Stimulated activated CD4-positive, alpha-beta T cell treated with anti-CD3 and anti-CD28 coated beads, TNF-alpha, amount 100 ng/mL, for 4 hours (primary cell): ENCODE measurements at regions not wholly inside any gene's neighbourhood (a gene's known extent, or its start where the extent isn't known, plus 50 kb on each side); places are given as distances from the start of the nearest gene placed in this dataset.

Experiments
- DNase-seq, 3 experiments: peaks; one replicate each; pipeline ENCODE4 v3.0.0-alpha.2; 2020; ENCODE audit warnings: low read depth in 3 of 3

DNA sequence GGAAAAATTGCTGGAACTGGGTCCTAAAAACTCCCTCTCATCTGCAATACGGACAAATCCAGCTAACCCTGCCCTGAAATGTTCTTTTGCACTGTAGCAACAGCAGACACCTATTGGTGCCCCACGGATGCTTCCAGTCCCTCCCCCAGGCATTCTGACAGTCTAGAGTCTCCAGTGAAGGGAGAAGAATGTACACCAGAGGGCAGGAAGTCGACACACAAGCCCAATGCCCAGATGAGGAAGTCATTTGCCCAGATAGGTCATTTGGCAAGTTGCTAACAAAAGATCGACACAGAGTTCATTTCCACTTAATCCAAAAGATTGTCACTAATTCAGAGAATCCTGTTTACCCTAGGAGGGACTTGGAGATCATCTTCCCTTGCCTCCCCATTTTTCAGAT lies 293.0 kb upstream of the PRDM1 start:
- DNase-seq, result no peak

DNA sequence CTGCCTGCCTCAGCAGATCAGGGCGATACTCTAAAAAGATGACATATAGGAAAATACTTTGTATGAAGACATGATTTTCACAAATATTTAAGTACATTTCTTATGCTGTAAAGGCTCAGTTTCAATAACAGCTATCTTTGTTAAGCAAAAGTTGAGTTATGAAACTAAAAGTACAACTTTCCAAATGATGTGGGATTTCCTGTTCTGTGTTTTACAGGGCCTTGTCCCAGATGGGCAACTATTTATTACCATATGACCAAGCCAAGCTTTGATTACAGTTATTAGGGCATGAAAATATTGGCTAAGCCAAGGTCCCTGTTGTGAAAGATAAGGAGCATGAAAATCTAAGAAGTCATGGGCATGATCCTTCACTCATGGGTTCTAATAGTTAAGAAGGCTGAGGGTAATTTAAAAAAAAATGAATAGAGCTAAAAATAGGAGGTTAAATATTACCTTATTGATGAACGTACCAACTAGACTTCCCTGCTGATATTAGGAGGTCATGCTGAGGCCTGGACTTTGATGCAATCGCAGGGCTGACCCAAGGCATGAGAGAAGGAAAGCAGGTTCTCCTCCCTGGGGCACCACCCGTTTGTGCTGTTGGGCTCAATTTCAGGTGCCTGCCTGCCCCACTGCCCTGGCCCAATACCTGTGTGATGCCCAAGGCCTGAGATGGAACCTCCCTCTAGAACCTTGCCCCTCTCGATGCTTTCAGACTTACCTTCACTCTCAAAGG lies 294.4 kb upstream of the PRDM1 start:
- DNase-seq, result no peak

DNA sequence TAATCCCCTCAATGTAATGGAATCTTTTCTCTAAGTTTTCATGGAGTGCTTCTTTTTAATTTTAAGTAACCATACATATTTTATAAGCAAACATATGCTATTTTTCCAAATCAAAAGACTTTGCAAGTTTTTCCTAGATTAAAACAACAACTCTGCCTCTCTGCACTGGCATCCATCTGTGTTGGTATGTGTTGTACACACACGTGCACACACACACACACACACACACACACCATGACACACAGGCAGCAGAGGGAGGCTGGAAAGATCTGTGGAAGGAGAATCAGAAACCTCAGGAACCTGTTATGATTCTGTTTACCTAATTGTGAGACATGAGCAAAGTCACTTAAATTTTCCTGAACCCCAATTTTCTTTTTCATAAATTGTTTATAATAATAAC lies 295.0 kb upstream of the PRDM1 start:
- DNase-seq, result no peak

DNA sequence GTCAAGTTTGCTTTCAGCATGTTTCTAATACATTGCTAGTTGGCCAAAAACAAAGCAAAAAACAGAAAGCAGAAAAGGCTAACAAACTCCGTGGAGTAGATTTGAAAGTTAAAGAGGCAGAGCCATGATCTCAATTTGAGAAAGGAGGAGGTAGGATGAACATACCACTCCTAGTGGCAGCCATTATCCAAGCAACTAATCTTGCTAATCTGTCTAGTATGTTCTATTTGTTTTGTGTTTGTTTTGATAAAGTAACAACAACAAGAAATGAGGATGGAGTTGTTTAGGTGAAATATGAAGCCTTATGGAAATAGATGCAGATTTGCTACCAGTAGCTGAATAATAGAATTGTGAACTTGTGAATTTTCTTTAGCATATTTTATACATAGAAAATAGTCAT lies 295.5 kb upstream of the PRDM1 start:
- DNase-seq, result no peak

DNA sequence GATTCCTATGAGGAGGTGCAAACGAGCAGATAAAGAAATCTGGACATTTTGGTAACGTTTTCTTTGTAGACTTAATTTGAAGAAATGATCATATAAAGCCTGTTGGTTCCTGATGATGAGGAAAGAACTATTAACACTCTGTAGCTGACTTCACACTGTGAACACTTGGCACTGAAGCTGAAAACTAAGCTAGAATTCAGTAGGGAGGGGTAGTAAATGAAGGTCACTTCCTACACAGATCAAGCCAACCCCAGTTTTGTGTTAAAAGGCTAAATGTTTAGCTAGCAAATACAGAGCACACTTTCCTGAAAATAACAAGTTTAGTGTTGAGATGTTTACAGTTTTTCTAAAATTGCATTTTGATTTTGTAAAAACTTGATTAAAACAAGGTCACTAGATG lies 296.2 kb upstream of the PRDM1 start:
- DNase-seq, result no peak

DNA sequence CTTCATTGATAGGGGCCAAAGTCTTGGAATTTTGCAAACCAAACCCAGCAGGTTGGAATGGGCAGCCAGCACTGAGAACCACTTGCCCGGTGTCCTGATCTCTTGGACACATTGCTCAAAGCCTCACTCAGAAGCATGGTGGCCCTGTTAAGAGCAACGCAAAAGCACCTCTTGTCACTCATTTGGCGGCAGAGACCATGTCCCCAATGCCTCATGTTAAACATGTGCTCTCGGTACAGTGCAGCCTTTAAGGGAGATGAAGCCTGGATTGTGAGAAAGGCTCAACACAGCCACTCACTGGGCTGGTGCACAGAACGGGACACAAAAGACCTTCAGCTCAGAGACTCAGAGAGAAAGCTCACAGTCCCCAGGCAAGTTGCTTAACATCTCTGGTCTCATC lies 298.4 kb upstream of the PRDM1 start:
- no peak for DNase-seq

DNA sequence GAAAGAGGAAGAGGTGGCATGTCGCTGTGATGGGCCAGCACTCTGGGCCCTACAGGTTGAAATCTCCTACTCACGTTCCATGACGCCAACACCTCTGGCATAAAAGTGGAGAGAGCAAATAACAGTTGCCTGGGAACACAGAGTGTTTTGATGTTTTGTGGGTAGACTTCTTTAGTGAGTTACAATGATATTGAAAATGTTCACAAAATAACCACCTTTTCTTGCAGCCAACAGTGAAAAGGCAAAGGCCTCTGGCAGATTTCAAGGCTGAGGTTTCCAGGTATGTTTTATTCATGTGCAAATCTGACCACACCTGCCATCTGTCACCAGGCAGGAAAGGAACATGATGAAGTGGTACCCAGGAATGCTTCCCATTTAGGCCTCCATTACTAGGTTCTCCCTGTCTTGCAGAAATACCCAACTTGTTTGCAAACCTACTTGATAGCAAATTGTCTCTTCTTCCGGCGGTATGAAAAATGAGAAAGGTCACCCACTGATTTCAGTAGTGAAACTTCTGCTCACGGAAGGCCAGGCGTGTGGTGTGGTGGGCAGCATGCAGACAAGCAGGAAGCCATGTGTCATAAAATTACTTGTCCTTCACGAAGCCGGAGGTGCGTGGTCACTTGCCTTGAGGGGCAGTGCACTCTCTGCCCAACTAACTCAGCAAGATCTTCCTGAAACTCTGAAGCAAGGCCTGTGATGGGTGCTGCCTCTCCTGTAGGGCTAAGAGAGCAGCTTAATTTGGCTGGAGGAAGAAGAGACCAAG lies 299.1 kb upstream of the PRDM1 start:
- no peak for DNase-seq

DNA sequence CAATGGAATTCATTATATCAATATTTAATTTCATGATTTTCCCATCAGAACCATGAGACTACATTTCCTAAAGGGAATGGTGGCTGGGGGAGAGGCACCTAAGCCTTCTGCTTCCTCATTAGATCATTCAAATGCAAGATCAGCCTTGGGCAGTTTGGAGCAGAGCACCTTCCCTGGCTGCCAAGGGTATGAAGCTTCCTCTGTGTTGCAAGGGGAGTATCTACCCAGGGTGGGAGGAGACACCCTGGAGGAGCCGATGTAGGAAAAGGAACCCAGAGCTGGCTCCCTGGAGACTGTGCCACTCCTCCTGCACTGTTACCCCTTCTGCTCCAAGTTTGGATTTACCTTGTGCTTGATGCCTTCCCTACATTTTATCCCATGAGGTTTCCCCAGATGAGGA lies 299.7 kb upstream of the PRDM1 start:
- no peak for DNase-seq

DNA sequence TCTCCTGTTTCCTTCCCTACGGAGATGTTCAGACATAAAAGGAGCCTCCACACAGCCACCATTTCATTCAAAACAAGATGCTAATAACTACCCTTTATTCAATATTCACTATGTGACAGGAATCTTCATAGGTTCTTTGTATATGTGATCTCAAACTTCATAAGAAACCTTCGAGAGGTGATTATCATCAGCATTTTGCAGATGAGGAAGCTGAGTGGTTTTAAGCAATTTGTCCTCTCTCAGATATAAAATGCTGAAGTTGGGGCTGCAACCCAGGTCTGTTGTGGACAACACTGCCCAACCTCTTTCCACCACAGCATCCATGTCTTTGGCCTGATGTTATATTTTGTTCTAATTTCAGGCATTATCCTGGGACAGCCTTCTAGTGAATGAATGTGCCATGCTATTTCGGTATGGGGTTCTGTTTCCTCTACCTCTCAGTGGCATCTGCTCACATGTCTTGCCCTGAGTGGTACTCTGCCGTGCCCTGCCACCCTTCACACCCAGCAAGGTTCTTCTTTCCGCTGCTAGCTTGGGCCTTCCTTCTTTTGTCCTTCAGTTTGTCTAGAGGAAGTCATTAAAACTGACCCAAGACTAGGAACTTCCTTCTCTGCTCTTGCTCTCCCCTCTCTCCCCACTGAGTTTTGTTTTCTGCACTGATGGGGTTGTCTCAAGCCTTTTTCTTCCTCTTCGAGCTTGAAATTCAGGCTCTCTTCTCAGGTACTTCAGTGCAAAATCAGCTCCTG lies 300.9 kb upstream of the PRDM1 start:
- DNase-seq, result no peak

DNA sequence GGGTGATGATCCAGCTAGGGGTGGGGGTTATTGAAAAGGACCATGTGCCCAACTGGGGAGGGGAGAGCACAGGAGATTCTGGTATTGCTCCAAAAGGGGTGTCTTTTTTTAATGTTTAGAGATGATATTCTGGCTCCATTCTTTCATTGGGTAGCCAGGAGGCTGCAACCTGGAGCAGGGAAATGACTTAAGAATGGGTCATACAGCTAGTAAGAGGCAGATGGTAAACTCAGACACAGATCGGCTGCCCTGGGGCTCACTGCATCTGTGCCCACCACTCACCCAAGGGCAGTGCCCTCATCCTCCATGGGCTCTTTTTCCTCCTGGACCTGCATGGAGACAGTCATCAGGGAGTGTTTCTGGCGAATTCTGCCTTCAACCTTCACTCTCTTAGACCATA lies 302.0 kb upstream of the PRDM1 start:
- no peak for DNase-seq

DNA sequence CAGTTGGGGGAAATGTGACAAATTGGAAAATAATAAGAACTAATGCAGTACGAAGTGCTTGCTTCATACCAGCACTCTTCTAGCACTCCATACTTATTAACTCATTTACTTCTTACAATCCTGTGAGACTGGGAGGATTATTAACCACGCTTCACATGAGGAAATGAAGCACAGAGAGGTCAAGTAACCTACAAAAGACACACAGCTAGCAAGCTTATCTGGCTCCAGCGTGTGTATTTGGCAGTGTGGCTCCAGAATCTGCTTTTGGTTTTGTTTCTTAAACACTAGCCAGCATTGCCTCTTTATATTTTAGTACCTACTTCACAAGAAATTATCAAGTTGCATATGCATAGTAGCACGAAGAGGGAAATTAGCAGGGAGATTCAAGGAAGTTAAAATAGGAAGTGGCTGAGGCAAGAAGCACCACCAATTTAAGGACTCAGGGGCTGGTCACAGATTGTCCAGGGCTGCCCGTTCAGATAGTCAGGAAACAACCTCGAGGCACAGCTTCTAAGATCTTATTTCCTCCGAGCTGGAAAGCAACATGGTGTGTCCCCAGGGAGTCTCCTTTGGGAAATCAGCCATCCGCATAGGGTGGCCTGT lies 302.7 kb upstream of the PRDM1 start:
- no peak for DNase-seq

DNA sequence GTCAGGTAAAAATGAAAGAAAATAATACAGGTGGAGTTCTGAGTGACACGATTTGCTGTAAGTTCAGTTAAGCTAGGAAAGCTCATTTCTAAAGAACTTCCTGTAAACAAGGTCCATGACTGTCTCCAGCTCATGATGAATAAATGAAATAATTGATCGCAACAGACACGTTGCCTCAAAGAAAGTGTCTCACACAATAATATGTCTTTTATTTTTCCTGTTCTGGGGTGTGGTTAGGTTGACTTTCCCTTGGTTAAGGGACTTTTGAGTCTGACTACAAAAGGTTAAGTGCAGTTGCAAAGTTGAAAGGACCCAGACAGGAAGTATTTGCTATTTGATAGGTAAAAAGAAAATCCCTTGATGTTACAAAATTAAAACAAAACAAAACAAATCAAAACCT lies 304.2 kb upstream of the PRDM1 start:
- no peak for DNase-seq

DNA sequence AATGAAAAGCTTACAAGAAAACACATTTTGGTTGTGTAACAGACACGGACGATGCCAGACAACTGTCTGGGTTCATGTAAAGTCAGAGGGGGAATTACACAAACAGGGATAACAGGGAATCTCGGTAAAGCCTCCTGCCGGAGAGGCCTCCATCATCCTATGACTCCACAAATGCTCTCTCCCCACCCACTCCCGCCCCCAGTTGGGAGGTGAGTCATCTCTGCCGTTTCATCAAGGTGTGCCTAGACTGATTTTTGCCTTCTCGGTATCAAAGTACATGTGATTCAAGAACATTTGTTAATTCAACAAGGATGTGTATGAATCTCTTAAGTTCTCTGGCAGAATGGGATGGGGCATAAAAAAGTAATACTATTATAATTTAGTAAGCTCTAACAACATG lies 304.9 kb upstream of the PRDM1 start:
- peak; percentile 31 to 67 (median 55) for DNase-seq

DNA sequence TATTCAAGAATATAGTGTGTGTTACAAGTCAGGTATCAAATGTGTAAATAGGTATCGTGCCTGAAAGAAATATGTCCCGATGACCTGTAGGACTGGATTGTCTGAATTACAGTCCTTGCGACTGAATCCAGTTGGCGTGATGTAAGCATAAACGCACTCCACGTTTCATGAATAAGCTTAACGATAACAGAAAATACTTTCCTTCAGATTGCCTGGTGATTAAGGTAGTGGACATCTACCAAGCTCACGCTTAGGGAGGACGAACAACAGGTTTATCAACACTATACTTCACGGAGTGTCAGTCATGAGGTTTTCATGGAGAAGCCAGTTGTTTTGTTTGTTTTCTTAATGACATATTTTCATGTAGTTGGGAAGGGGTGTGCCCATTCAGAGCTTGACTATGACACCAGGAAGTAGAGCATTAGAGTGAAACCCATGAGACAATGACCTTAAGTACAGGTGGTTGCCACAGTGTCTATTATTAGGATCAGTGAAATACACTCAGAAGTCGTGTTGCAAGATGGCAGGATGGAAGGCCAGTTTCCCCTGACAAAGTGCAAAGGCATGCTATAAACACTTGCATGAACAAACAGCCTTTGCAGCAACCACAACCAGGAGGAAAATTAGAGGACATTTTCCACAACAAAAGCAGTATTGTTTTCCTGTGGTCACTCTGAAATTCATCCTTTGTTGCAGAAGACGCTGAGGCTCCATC lies 305.8 kb upstream of the PRDM1 start:
- no peak for DNase-seq

DNA sequence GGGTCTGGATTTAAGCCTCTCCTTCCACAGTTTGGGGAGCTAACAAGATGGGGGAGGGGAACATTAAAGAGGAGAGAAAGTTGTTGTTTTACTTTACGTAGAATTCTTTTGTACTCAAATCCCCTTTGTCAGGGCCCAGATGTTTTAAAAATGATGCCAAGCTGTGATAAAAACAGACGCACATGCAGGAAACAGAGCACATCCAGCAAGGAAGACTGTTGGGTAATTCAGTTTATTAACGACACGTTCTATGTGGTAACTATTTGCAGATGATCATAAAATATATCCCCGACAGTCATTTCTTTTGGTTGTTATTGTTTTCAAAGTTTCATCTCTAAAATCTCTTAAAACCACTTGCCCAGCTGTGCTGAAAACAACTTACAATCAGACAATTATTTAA lies 307.0 kb upstream of the PRDM1 start:
- DNase-seq, result no peak

DNA sequence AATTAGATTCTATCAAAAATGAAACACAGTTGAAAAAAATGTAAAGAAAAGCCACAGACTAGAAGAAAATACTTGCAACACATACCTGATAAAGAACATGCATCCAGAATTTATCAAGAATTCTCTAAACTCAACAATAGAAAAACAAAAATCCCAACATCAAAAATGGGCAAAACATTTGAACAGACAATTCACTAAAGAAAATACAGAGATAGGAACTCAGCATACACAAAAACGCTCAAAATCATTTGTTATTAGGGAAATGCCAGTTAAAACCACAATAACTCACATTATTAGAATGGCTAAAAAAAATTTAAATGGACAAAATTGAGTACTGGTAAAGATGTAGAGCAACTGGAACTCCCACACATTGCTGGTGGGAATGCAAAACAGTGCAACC lies 311.0 kb upstream of the PRDM1 start:
- no peak for DNase-seq

DNA sequence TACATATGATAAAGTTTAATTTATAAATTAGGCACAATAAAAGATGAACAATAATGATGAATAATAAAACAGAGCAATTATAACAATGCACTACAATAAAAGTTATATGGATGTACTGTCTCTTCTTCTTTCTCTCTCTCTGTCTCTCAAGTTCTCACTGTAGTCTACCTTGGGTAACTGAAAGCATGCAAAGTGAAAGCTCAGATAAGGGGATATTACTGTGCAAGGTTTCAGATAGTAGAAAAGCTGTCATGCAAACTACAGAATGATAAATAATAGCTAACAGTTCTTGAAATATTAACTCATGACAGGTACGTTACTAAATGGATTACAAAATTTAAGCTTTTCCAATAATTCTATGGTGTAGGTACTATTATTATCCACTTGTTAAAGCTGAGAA lies 311.9 kb upstream of the PRDM1 start:
- DNase-seq, result no peak

DNA sequence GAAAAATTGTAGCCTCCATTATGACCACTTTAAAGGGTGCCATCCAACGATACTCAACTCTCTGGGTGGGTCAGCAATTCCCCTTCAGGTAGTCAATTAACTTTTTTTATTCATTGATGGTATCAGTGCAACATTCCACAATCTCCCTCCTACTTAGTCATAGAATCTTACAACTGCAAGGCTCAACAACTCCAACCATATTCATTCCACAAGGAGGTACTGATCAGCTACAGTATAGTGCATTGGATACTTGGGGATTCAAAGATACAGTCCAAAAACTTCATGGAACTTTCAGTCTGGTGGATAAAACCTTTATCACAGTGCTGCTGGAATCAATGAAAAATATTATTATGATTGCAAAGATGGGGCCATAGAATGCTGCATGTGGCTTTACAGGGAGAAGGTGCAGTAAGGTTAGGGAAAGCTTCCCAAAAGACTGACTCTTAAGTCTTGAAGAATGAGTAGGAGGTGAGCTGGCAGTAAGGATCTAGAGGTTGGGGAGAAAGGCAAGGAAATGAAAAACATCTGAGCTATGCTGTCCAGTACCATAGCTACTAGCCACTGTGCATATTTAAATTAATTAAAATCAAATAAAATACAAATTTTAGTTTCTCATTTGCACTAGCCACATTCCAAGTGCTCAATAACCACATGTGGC lies 314.7 kb upstream of the PRDM1 start:
- DNase-seq, result no peak

DNA sequence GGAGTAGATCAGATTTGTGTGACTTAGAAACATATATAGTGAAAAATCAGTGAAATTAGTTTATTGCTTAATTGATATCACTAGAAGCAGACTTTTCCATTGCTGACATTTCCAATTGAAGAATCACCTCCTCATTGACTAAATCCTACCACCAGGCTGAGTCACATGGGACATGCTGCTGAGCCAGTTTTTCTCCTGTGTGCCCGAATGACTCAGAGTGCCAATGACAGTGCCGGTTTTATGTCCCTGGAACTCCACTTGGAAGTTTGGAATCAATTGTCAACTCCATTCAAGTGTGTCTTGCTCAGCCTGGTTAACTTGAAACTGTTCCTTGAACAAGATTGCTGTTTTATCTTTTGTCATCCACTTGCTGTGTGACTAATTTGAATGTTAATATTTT lies 316.1 kb upstream of the PRDM1 start:
- DNase-seq, result no peak

DNA sequence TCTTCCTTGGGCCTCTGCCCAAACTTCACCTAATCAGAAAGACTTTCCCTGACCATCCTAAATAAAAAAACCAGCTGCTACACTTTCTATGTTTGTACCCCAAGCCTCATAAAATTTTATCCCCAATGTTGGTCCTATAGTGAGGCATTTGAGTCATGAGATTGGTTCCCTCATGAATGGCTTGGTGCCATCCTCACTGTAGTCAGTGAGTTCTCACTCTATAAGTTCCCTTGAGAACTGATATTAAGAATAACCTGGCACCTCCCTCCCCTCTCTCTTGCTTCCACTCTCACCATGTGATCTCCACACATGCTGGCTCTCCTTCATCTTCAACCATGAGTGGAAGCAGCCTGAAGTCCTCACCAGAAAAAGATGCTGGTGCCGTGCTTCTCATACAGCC lies 316.9 kb upstream of the PRDM1 start:
- no peak for DNase-seq

DNA sequence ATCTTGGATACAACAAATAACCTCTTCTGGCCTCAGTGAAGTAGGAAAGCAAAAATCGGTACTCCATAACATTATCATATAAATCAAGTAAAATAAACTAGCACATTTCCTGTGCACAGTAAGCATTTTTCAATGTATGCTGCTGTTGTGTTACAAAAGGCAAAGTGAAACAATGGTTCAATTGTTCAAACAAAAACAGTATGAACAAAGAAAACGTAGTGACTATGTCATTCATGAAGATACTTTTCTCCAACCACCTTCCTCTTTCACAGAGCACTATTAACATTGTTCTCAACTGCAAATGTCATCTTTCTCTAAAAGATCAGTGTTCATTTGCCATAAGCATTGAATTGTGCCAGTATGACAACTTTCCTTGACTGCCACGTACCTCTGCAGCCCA lies 318.6 kb upstream of the PRDM1 start:
- no peak for DNase-seq
